ENCODE measurements at regions not wholly inside any gene's neighbourhood (a gene's known extent, or its start where the extent isn't known, plus 50 kb on each side); places are given as distances from the start of the nearest gene placed in this dataset.

DNA sequence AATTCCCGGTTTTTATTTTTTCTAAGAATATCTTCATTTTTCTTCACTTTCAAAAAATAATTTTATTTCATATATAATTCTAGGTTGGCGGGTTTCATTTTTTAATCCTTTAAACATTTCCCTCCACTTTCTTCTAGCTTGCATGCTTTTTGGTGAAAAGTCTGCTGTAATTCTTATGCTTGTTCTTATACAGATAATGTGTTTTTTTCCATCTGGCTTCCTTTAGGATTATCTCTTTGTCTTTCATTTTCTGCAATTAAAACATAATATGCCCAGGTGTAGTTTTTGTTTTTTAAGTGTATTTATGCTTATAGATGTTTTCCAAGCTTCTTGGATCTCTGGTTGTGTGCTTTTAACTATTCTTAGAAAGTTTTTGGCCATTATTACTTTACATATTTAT, 341.3 kb upstream of the SEMA3C start:
- TF ChIP-seq, protein P1, sequence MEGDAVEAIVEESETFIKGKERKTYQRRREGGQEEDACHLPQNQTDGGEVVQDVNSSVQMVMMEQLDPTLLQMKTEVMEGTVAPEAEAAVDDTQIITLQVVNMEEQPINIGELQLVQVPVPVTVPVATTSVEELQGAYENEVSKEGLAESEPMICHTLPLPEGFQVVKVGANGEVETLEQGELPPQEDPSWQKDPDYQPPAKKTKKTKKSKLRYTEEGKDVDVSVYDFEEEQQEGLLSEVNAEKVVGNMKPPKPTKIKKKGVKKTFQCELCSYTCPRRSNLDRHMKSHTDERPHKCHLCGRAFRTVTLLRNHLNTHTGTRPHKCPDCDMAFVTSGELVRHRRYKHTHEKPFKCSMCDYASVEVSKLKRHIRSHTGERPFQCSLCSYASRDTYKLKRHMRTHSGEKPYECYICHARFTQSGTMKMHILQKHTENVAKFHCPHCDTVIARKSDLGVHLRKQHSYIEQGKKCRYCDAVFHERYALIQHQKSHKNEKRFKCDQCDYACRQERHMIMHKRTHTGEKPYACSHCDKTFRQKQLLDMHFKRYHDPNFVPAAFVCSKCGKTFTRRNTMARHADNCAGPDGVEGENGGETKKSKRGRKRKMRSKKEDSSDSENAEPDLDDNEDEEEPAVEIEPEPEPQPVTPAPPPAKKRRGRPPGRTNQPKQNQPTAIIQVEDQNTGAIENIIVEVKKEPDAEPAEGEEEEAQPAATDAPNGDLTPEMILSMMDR (IDR thresholded peaks at IDR 0.05) = no peak
- no peak for TF ChIP-seq POLR2A (IDR thresholded peaks at IDR 0.05)
